H54 (cell line): ENCODE measurements at regions not wholly inside any gene's neighbourhood (a gene's known extent, or its start where the extent isn't known, plus 50 kb on each side); places are given as distances from the start of the nearest gene placed in this dataset.
"Not testable (repeated sequence)": the region's sequence is repeated elsewhere in the genome, so short reads cannot be mapped to it uniquely, and the experiment has no call there.

Source experiments
- DNase-seq: peaks from one replicate; pipeline ENCODE4 v3.0.0; 2011; ENCODE audit warnings: low spot score, mixed read lengths; ENCODE audit not compliant: insufficient read length
- FAIRE-seq: peaks from 3 replicates; lab custom pipeline; 2011; peaks lifted over from hg19 to GRCh38; lab: Jason Lieb, UNC
- POLR2A ChIP-seq: IDR thresholded peaks from 2 replicates; pipeline ENCODE4 v1.6.1; 2011; ENCODE audit warnings: low read depth, mild to moderate bottlenecking, low read length

DNA sequence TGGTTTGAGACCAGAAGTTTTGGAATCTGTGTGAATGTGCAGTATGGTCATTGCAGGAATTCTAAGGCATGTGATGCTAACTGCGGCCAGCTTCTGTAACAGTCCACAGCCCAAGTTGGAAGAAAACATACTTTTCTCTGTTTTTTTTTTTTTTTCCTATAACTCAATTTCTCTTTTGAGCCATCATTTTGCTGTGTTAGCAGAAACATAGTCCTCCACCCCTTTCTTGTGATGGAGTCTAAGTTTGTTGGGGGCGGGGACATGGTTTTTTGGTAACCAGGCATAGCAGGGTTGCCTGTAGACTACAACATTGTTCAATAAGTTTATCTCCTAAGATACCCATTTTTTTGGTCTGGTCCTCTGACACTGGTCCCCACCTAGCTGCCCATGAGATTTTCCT is 223.2 kb upstream of the ONECUT1 start:
- no peak for TF ChIP-seq POLR2A
- DNase-seq (no peak), FAIRE-seq (no peak)

DNA sequence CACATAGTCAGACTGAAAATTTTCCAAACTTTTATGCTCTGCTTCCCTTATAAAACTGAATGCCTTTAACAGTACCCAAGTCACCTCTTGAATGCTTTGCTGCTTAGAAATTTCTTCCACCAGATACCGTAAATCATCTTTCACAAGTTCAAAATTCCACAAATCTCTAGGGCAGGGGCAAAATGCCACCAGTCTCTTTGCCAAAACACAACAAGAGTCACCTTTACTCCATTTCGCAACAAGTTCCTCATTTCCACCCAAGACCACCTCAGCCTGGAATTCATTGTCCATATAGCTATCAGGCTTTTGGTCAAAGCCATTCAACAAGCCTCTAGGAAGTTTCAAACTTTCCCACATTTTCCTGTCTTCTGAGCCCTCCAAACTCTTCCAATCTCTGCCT is 221.6 kb upstream of the ONECUT1 start:
- not testable (repeated sequence) for DNase-seq, FAIRE-seq

- FAIRE-seq (no peak), DNase-seq (no peak)
- TF ChIP-seq POLR2A = no peak
These were observed 219.0 kb upstream of the ONECUT1 start for GRCh38 chr15:53009093-53009492.

DNA sequence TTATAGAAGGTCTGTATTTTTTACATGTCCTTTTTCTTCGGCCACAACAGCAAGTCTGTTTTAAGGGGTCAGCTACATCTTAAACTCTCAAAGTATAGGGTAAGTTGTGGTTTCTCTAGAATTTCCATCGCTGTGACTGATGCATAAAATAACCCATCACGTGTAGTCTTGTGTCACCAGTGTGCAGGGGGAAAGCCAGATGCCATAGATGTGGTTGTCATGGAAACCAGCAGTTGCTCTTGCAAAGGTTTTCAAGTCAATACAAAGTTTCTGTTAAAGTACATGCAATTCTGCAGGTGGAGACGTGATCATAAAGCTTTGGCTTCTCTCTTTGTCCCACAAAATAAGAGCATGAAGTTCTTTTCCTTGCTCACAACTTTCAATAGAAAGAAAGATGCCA is 210.3 kb upstream of the ONECUT1 start:
- DNase-seq (no peak), FAIRE-seq (no peak)
- no peak for TF ChIP-seq POLR2A

DNA sequence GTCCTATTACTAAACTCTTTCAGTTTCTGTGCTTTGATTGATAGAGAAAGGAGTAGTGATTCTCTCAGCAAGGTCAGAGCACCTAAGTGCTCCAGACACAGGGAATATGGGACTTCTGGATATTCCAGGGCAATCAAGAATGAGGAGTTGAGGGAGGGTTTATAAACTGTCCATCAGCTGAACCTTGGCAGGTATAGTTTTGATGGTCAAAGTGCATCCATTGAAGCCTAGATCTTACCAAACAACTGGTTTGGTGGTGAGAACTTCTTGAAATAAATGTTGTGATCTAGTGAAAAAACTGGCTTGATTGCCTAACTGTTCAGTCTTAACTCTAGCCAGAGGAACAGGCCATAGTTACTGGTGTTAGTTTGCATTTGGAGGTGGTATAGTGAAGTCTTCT is 207.0 kb upstream of the ONECUT1 start:
- DNase-seq = no peak
- no peak for TF ChIP-seq POLR2A
- no peak for FAIRE-seq

DNA sequence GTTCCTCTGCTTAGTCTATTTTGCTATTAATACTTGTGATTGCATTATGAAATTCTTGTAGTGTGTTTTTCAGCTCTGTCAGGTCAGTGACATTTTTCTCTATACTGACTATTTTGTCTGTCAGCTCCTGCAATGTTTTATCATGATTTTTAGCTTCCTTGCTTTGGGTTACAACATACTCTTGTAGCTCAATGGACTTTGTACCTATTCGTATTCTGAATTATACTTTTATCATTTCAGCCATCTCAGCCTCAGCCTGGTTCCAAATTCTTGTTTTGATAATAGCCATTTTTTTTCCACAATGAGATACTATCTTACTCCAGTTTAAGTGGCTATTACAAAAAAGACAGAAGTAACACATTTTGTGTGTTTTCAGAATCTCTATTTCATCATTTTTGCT is 204.2 kb upstream of the ONECUT1 start:
- DNase-seq = no peak
- no peak for FAIRE-seq
- TF ChIP-seq POLR2A = no peak

DNA sequence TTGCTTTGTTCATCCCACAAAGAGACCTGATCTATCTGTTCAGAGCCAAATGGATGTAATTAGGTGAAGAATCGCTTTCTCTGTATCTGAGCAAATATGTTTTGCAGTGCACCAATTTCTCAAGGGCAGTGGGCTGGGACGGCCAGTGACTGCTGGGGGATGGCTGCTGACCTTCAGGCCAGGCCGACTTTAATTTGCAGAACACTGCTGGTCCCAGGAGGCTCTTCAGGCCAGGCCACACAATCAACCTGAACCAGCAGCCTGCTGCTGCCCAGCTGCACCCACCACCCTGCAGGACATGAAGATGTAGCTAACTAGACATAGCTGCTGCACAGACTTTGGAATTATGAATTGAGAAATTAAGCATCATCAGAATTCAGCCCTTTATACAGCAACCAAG is 194.4 kb upstream of the ONECUT1 start:
- FAIRE-seq = no peak
- TF ChIP-seq POLR2A = no peak
- DNase-seq = no peak

DNA sequence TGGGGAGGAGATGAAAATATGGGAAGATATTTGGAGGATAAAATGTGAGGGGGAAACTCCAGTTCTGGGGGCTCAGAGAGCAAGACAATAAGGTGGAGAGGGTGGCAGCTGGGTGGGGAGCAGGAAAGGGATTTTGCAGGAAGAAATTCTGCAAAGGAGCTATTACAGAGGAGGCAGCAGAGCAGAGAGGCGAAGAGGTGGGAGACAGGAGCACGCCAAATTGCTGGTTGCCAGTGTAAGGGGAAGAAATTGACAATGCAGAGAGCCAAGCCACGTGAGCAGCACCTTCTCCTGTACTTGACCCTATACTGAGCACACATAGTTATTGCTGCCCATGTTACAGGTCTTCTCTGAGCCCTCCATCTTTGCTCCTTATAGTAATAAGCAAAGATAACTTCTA is 190.3 kb upstream of the ONECUT1 start:
- DNase-seq (no peak), FAIRE-seq (no peak)
- no peak for TF ChIP-seq POLR2A

- TF ChIP-seq POLR2A = no peak
- DNase-seq (no peak), FAIRE-seq (no peak)
These were observed 186.5 kb upstream of the ONECUT1 start for GRCh38 chr15:52976516-52977075.

GRCh38 chr15:52975941-52976449 is 185.9 kb upstream of the ONECUT1 start:
- FAIRE-seq = no peak
- DNase-seq = no peak
- no peak for TF ChIP-seq POLR2A

- DNase-seq (no peak), FAIRE-seq (no peak)
- no peak for TF ChIP-seq POLR2A
These were observed 173.7 kb upstream of the ONECUT1 start for GRCh38 chr15:52963865-52964264.

DNA sequence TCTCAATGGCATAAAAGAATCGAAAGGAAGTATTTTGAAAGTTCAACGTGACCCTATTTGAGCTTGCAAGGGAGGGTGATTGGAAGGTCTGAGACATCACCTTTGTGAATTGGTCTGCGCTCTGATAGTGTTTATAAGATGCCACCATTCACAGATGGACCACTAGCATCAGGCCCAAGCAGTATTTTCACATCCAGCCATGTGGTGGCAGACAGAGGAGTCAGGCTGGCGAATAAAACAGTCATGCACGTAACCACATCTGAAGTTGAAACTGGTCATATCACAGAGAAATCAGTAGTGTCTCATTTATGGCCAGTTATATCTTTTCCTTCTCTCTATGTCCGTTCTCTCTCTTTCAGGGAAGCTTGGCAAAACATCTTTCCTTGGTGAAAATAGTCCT is 170.1 kb upstream of the ONECUT1 start:
- TF ChIP-seq POLR2A = no peak
- no peak for DNase-seq

DNA sequence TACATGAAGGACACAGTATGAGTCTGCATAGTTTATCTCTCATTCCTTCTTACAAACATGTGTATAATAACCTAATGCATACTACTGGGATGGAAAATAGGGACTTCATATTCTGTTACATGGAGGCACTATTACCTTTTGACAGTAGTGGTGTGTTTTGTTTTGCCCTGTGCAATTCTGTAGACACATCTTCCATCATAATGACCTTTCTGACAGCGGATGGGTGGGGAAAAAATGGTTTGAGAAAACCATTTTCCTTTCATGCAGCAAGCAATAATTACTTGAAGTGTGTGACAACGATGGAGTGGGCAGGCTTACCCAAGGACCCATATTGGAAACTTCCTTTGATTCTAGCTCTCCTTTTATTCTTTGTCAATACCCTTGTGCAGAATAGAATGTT is 153.6 kb upstream of the ONECUT1 start:
- FAIRE-seq = no peak
- TF ChIP-seq POLR2A = no peak

More for the DNA sequence above, 170.1 kb upstream of the ONECUT1 start:
- no peak for FAIRE-seq

GRCh38 chr15:52936489-52936888 is 146.4 kb upstream of the ONECUT1 start:
- FAIRE-seq (no peak), DNase-seq (no peak)
- no peak for TF ChIP-seq POLR2A

More for the DNA sequence above, 153.6 kb upstream of the ONECUT1 start:
- DNase-seq = no peak

GRCh38 chr15:52925130-52925529 is 135.0 kb upstream of the ONECUT1 start:
- no peak for FAIRE-seq
- TF ChIP-seq POLR2A = no peak
- DNase-seq = no peak
